ENCODE measurements at regions not wholly inside any gene's neighbourhood (a gene's known extent, or its start where the extent isn't known, plus 50 kb on each side); places are given as distances from the start of the nearest gene placed in this dataset.

DNA sequence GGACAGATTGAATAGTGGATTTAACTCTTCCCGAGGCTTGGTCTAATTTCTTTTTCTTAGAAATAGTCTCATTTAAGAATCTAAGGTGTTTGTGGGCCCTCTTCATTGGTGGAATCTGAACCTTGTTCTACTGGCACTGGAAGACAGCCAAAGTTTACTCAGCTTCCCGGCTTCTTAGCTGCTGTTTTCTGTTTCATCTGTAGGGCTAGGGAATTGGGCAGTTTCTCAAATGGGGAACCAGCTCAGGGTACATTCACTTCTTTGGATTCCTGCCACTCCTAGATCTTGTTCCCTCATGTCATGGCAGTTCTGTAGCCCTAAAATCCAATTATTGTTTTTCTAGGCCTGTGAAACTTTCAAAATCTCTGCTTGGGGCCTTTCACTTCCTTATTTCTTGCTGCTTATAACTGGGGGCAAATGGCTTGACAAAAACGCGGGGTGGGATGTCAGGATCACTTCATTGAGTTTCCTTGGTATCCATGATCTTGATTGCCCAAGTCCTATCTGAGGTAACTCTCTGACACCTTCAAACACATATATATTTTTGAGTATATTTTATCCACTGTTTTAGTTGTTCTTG lies 985.0 kb downstream of the C4orf33 start:
- H4K20me1 ChIP-seq (ENCODE audit: insufficient read depth, low read length) = no peaks in the 10 kb centered on the region
- H3K27me3 ChIP-seq (ENCODE audit: low read depth, low read length) = no peaks in the 10 kb centered on the region
- TF ChIP-seq EZH2phosphoT487 (IDR thresholded peaks at IDR 0.05; ENCODE audit: low read depth) = no peak
- TF ChIP-seq, protein P1, sequence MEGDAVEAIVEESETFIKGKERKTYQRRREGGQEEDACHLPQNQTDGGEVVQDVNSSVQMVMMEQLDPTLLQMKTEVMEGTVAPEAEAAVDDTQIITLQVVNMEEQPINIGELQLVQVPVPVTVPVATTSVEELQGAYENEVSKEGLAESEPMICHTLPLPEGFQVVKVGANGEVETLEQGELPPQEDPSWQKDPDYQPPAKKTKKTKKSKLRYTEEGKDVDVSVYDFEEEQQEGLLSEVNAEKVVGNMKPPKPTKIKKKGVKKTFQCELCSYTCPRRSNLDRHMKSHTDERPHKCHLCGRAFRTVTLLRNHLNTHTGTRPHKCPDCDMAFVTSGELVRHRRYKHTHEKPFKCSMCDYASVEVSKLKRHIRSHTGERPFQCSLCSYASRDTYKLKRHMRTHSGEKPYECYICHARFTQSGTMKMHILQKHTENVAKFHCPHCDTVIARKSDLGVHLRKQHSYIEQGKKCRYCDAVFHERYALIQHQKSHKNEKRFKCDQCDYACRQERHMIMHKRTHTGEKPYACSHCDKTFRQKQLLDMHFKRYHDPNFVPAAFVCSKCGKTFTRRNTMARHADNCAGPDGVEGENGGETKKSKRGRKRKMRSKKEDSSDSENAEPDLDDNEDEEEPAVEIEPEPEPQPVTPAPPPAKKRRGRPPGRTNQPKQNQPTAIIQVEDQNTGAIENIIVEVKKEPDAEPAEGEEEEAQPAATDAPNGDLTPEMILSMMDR (IDR thresholded peaks at IDR 0.05; ENCODE audit: low read depth, low read length) = no peak
- no peak overlapping the region for H3K4me3 ChIP-seq (ENCODE audit: low read length)
- H3K9ac ChIP-seq (ENCODE audit: low read length) = no peak overlapping the region
- 0 out of 2 replicates have a peak overlapping the region, but pooled peaks have one; percentile 7 for H2AFZ ChIP-seq (ENCODE audit: low read depth, low read length)
- peak overlapping the region; percentile 18; the same call in 1 of the 2 replicates for H3K4me2 ChIP-seq (ENCODE audit: low read length)
- no peaks in the 10 kb centered on the region for H3K36me3 ChIP-seq (replicated peaks; ENCODE audit: low read depth, low read length)
- H3K27ac ChIP-seq (ENCODE audit: low read length) = no peak overlapping the region
- peaks cover 44% of the 10 kb centered on the region for H3K4me1 ChIP-seq (ENCODE audit: low read length)
- no peaks in the 10 kb centered on the region for H3K79me2 ChIP-seq (ENCODE audit: low read length)
- H3K9me3 ChIP-seq (ENCODE audit: insufficient read depth, low read length) = no peaks in the 10 kb centered on the region; the same call in 1 of the 2 replicates

DNA sequence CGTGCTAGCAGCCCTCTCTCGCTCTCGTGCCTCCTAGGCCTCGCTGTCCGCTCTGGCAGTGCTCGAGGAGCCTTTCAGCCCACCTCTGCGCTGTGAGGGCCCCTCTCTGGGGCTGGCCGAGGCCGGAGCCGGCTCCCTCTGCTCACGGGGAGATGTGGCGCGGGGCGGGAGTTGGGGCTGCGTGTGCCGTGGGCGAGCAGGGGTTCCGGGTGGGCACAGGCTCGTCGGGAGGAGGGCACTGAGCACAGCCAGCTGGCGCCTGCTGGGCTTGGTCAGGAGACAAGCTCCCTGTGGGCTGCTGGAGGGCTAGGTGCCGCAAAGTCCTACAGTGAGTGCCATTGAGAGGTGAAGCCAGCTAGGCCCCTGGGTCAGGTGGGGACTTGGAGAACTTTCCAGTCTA lies 994.5 kb downstream of the C4orf33 start:
- H3K79me2 ChIP-seq (ENCODE audit: low read length) = no peaks in the 10 kb centered on the region
- no peaks in the 10 kb centered on the region for H4K20me1 ChIP-seq (ENCODE audit: insufficient read depth, low read length)
- H2AFZ ChIP-seq (ENCODE audit: low read depth, low read length) = no peak overlapping the region
- H3K4me2 ChIP-seq (ENCODE audit: low read length) = no peak overlapping the region
- H3K4me3 ChIP-seq (ENCODE audit: low read length) = no peak overlapping the region
- H3K27me3 ChIP-seq (ENCODE audit: low read depth, low read length) = no peaks in the 10 kb centered on the region
- no peak overlapping the region for H3K9ac ChIP-seq (ENCODE audit: low read length)
- H3K27ac ChIP-seq (ENCODE audit: low read length) = no peak overlapping the region
- H3K9me3 ChIP-seq (ENCODE audit: insufficient read depth, low read length) = no peaks in the 10 kb centered on the region
- no peaks in the 10 kb centered on the region for H3K4me1 ChIP-seq (ENCODE audit: low read length)
- TF ChIP-seq EZH2phosphoT487 (IDR thresholded peaks at IDR 0.05; ENCODE audit: low read depth) = no peak
- TF ChIP-seq, protein P1 (IDR thresholded peaks at IDR 0.05; ENCODE audit: low read depth, low read length) = no peak
- no peaks in the 10 kb centered on the region for H3K36me3 ChIP-seq (replicated peaks; ENCODE audit: low read depth, low read length)

DNA sequence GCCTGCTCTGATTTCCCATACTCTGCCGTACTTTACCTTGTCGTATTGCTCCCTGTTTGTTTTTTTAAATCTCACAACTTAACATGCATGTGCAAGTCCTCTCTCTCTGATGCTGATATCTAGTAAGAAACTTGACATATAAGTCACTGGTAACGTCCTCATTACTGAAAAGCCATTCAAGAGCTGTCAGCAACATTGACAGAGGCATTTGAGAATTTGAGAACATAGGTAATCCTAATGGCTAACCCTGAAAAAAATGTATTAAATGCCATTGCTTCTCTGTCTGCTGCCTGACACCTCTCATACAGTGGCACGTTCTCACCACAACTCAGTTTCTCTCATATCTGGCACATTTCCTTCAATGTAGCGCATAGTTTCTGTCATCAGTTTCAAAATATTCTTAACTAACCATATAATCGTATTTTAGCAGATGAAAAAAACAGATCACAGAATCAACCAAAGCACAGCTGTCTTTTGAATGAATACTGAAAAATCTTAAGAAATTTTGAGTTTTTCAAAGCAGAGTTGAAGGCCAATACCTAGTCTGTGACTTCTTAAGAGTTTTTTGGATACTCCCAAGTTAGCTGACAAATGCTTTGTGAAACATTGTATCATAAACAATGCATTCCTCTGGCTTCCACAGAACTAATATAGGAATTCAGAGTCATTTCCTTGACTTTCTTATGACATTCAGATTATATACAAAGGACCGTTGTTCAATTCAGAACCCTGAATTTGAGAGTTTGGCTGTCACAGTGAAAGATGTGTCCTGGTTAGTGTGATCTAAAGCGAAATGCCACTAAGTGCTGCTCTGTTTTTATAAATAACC lies 996.4 kb downstream of the C4orf33 start:
- Histone ChIP-seq H3K36me3 (replicated peaks; ENCODE audit: low read depth, low read length) (no peaks in the 10 kb centered on the region), H3K9ac (ENCODE audit: low read length) (no peak overlapping the region), H3K79me2 (ENCODE audit: low read length) (no peaks in the 10 kb centered on the region), H4K20me1 (ENCODE audit: insufficient read depth, low read length) (no peaks in the 10 kb centered on the region), H3K4me1 (ENCODE audit: low read length) (no peaks in the 10 kb centered on the region), H2AFZ (ENCODE audit: low read depth, low read length) (no peak overlapping the region), H3K4me2 (ENCODE audit: low read length) (no peak overlapping the region), H3K27ac (ENCODE audit: low read length) (no peak overlapping the region), H3K4me3 (ENCODE audit: low read length) (no peak overlapping the region), H3K9me3 (ENCODE audit: insufficient read depth, low read length) (no peaks in the 10 kb centered on the region), H3K27me3 (ENCODE audit: low read depth, low read length) (no peaks in the 10 kb centered on the region)
- TF ChIP-seq EZH2phosphoT487 (IDR thresholded peaks at IDR 0.05; ENCODE audit: low read depth) = no peak
- TF ChIP-seq, protein P1 (IDR thresholded peaks at IDR 0.05; ENCODE audit: low read depth, low read length) = no peak

DNA sequence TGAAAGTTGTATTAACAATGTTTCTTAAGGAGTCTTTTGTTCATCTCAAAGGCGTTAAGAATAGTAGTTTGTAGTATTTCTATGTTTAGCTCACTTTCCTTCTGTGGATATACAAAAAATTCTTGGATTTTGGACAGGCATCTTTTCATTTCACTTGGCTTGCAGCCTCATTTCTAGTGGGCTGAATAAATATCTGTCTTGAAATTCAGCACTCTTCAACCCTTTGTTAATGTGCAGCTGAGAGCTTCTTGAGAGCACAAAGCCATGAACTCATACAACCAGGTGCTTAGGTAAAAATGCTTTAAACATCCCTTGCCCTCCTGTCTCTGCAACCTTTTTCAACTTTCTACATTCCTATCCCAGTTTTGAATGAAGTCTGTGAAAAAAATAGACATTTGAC lies 1003.2 kb downstream of the C4orf33 start:
- H3K4me1 ChIP-seq (ENCODE audit: low read length) = no peaks in the 10 kb centered on the region
- H3K4me3 ChIP-seq (ENCODE audit: low read length) = no peak overlapping the region
- H4K20me1 ChIP-seq (ENCODE audit: insufficient read depth, low read length) = no peaks in the 10 kb centered on the region
- TF ChIP-seq, protein P1 (IDR thresholded peaks at IDR 0.05; ENCODE audit: low read depth, low read length) = no peak
- TF ChIP-seq EZH2phosphoT487 (IDR thresholded peaks at IDR 0.05; ENCODE audit: low read depth) = no peak
- H3K27me3 ChIP-seq (ENCODE audit: low read depth, low read length) = no peaks in the 10 kb centered on the region
- H3K4me2 ChIP-seq (ENCODE audit: low read length) = no peak overlapping the region
- H3K36me3 ChIP-seq (replicated peaks; ENCODE audit: low read depth, low read length) = no peaks in the 10 kb centered on the region
- no peak overlapping the region for H2AFZ ChIP-seq (ENCODE audit: low read depth, low read length)
- H3K79me2 ChIP-seq (ENCODE audit: low read length) = no peaks in the 10 kb centered on the region
- H3K9me3 ChIP-seq (ENCODE audit: insufficient read depth, low read length) = no peaks in the 10 kb centered on the region
- H3K27ac ChIP-seq (ENCODE audit: low read length) = no peak overlapping the region
- H3K9ac ChIP-seq (ENCODE audit: low read length) = no peak overlapping the region

Data from OCI-LY3 (cell line).